Neural crest cell (in vitro differentiated cells): ENCODE measurements at regions not wholly inside any gene's neighbourhood (a gene's known extent, or its start where the extent isn't known, plus 50 kb on each side); places are given as distances from the start of the nearest gene placed in this dataset.
"Not testable (repeated sequence)": the region's sequence is repeated elsewhere in the genome, so short reads cannot be mapped to it uniquely, and the experiment has no call there.

Experiments used
- DNase-seq: peaks from one replicate; pipeline ENCODE4 v3.0.0; 2021; ENCODE audit warnings: low read depth, mixed read lengths, low spot score
- H3K27ac Mint-ChIP-seq: one replicate; pipeline ENCODE4 v1.8.0; 2021; ENCODE audit warnings: mild to moderate bottlenecking, mixed read lengths; ENCODE audit not compliant: unreplicated experiment
- H3K27me3 Mint-ChIP-seq: 2 replicates; pipeline ENCODE4 v1.8.0; 2021; ENCODE audit warnings: low read depth, mild to moderate bottlenecking, mixed read lengths
- H3K36me3 Mint-ChIP-seq: 2 replicates; pipeline ENCODE4 v1.8.0; 2021; ENCODE audit warnings: low read depth, mild to moderate bottlenecking, mixed read lengths
- H3K4me1 Mint-ChIP-seq: 2 replicates; pipeline ENCODE4 v1.8.0; 2021; ENCODE audit warnings: mixed read lengths
- H3K4me3 Mint-ChIP-seq: one replicate; pipeline ENCODE4 v1.8.0; 2021; ENCODE audit warnings: mild to moderate bottlenecking, mixed read lengths
- H3K9me3 Mint-ChIP-seq: 2 replicates; pipeline ENCODE4 v1.8.0; 2021; ENCODE audit warnings: mixed read lengths
- TF ChIP-seq, protein P1 (sequence below): fragments of 200-600 bp; sonication (generic); conservative IDR thresholded peaks from 2 replicates; pipeline ENCODE4 v1.5.0; 2021; ENCODE audit warnings: antibody characterized with exemption, mild to moderate bottlenecking

DNA sequence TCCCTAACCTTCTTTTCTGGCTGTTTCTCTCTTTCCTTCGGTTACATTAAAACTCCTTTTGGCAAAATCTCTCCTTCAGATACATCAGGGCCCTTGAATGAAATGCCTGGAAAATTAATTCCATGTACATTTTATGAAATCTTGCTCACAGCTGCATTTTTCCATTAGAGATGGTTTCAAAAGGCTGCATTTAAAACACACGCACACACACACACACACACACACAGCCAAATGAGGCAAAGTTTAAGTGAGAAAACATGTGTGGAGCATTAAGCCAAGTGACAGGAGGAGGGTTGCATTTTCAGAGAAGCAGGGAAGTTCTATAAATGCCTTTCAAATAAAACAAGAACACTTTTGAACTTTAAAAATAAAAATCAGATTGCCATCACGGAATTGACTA lies 216.4 kb downstream of the LRIG3 start:
- Mint-ChIP-seq H3K27me3 (no peaks in the 10 kb centered on the region), H3K4me1 (no peaks in the 10 kb centered on the region), H3K4me3 (no peak overlapping the region), H3K27ac (peak overlapping the region; percentile 13), H3K36me3 (peaks cover 5% of the 10 kb centered on the region), H3K9me3 (peaks cover 10% of the 10 kb centered on the region)
- TF ChIP-seq, protein P1, sequence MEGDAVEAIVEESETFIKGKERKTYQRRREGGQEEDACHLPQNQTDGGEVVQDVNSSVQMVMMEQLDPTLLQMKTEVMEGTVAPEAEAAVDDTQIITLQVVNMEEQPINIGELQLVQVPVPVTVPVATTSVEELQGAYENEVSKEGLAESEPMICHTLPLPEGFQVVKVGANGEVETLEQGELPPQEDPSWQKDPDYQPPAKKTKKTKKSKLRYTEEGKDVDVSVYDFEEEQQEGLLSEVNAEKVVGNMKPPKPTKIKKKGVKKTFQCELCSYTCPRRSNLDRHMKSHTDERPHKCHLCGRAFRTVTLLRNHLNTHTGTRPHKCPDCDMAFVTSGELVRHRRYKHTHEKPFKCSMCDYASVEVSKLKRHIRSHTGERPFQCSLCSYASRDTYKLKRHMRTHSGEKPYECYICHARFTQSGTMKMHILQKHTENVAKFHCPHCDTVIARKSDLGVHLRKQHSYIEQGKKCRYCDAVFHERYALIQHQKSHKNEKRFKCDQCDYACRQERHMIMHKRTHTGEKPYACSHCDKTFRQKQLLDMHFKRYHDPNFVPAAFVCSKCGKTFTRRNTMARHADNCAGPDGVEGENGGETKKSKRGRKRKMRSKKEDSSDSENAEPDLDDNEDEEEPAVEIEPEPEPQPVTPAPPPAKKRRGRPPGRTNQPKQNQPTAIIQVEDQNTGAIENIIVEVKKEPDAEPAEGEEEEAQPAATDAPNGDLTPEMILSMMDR = no peak
- DNase-seq = no peak

GRCh38 chr12:58704770-58705169 lies 215.5 kb downstream of the LRIG3 start:
- not testable (repeated sequence) for H3K27me3 Mint-ChIP-seq, H3K4me3 Mint-ChIP-seq, DNase-seq, H3K27ac Mint-ChIP-seq, H3K36me3 Mint-ChIP-seq, H3K4me1 Mint-ChIP-seq
- H3K9me3 Mint-ChIP-seq = peaks cover 12% of the 10 kb centered on the region

DNA sequence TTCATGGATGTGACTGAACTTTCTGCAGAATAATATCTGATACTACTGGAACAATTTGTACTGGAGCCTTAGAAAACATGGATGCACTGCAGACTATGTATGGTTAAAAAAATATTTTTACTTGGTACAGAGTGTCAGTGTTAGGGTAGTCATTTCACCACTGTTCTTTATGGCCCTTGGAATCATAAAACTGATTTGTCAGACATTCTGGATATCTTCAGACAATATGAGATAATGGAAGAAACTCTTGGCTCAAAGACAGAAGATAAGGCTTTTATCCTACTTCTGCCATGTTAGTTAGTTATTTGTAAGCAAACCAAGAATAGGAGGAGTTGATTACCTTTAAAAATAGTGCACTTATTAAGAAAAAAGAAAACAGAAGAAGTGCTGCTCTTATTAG lies 209.4 kb downstream of the LRIG3 start:
- TF ChIP-seq, protein P1 = no peak
- Mint-ChIP-seq H3K4me1 (no peaks in the 10 kb centered on the region), H3K27me3 (no peaks in the 10 kb centered on the region), H3K9me3 (peaks cover 18% of the 10 kb centered on the region), H3K27ac (no peak overlapping the region), H3K36me3 (peaks cover 15% of the 10 kb centered on the region), H3K4me3 (no peak overlapping the region)
- no peak for DNase-seq

- Mint-ChIP-seq H3K27me3 (no peaks in the 10 kb centered on the region), H3K36me3 (peaks cover 15% of the 10 kb centered on the region), H3K4me1 (no peaks in the 10 kb centered on the region), H3K4me3 (no peak overlapping the region), H3K27ac (no peak overlapping the region), H3K9me3 (peaks cover 22% of the 10 kb centered on the region)
- no peak for DNase-seq
- TF ChIP-seq, protein P1 = no peak
Observed at GRCh38 chr12:58711974-58712373, 208.3 kb downstream of the LRIG3 start.

DNA sequence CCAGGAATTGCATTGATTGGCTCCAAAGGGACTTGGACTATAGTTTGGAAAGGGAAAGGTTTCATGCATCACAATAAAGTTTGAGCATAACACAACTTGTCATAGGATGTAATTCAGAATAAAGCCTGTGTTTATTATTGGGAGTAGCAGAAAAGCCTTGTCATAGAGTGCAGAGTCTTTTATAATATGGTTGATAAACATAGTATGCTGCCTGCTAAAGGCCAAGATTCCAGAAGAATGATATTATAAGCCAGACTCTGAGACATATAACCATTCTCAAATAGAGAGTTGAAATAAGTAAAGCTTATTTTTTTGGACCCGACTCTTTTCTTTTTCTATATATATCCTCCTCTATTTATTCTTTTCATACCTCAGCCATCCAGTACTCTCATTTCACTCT lies 207.3 kb downstream of the LRIG3 start:
- H3K4me1 Mint-ChIP-seq = no peaks in the 10 kb centered on the region
- peaks cover 14% of the 10 kb centered on the region for H3K9me3 Mint-ChIP-seq
- H3K27me3 Mint-ChIP-seq = no peaks in the 10 kb centered on the region
- H3K27ac Mint-ChIP-seq = no peak overlapping the region
- DNase-seq = no peak
- no peak overlapping the region for H3K4me3 Mint-ChIP-seq
- TF ChIP-seq, protein P1 = no peak
- H3K36me3 Mint-ChIP-seq = peaks cover 11% of the 10 kb centered on the region

DNA sequence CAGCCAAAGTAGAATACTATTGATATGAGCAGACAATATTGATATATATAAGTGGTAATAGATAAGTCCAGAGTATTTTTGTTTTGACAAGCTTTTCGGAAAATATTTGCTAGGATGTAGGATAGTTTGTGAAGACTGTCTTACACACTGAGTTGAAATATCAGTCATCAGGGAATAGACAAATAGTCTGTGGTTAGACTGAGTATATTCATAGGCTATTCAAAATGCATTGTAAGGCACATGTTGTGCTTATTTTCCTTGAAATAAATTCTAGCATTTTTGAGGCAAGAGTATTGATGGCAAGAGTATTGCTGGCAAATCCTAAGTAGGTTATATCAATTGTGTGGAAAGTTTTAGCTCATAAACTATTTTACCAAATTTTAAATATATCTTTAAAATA lies 201.1 kb downstream of the LRIG3 start:
- H3K4me3 Mint-ChIP-seq = no peak overlapping the region
- DNase-seq = no peak
- H3K27ac Mint-ChIP-seq = no peak overlapping the region
- H3K27me3 Mint-ChIP-seq = no peaks in the 10 kb centered on the region
- no peaks in the 10 kb centered on the region for H3K4me1 Mint-ChIP-seq
- H3K36me3 Mint-ChIP-seq = no peaks in the 10 kb centered on the region
- TF ChIP-seq, protein P1 = no peak
- H3K9me3 Mint-ChIP-seq = peaks cover 4% of the 10 kb centered on the region
